Fibroblast of the aortic adventitia (primary cell): ENCODE measurements at regions not wholly inside any gene's neighbourhood (a gene's known extent, or its start where the extent isn't known, plus 50 kb on each side); places are given as distances from the start of the nearest gene placed in this dataset. TPM values are rescaled to one million over a fixed set of nuclear protein-coding genes. Genes with fewer than 3 reads are reported as not detected.
A peak's percentile ranks its signal among the peaks of the same experiment; 100 is the strongest.
"Not testable (repeated sequence)": the region's sequence is repeated elsewhere in the genome, so short reads cannot be mapped to it uniquely, and the experiment has no call there.

ENCODE experiments used
- DNase-seq: peaks from one replicate; pipeline ENCODE4 v3.0.0-alpha.2; 2010; ENCODE audit warnings: low read depth
- H3K4me3 ChIP-seq: 2 replicates; pipeline ENCODE4 v1.5.1; 2011; ENCODE audit warnings: low read depth, mild to moderate bottlenecking, control low read depth, low read length, moderate library complexity
- CTCF ChIP-seq: IDR thresholded peaks from 2 replicates; pipeline ENCODE4 v1.5.1; 2011; ENCODE audit warnings: mild to moderate bottlenecking, low read length, control low read depth, inconsistent platforms; ENCODE audit not compliant: insufficient read depth
- small RNA-seq: library from RNA; depleted of rRNA; stranded (forward); fragments of <200 nt; gene quantifications from one replicate; pipeline ENCODE3, GENCODE V24; 2012

- DNase-seq = peak; percentile 29
- TF ChIP-seq CTCF = no peak
Measured at GRCh38 chr7:65812281-65812680, 60.6 kb upstream of the VKORC1L1 start.

GRCh38 chr7:65814556-65815167, 58.2 kb upstream of the VKORC1L1 start:
- H3K4me3 ChIP-seq = not testable (repeated sequence)
- peak; percentile 69 for DNase-seq

More at GRCh38 chr7:65812281-65812680, 60.6 kb upstream of the VKORC1L1 start:
- H3K4me3 ChIP-seq = no peak overlapping the region

GRCh38 chr7:65820287-65820950, 52.5 kb upstream of the VKORC1L1 start:
- DNase-seq = no peak
- H3K4me3 ChIP-seq = no peak overlapping the region
- TF ChIP-seq CTCF = no peak

Small RNA genes in the stretch of these regions (small RNA-seq; reads per million reads assigned to genes)
- gene AC114501.1 = not detected
- not detected for gene RNU6-912P
- not detected for gene SNORA15B-2
- 1.2 reads per million, percentile 44 among the genes with 10 or more reads in this experiment for gene SNORA22
